Activated T-cell treated with anti-CD3 and anti-CD28 coated beads, Interleukin-2, amount 50 U/mL, for 4 hours (primary cell): ENCODE measurements at regions not wholly inside any gene's neighbourhood (a gene's known extent, or its start where the extent isn't known, plus 50 kb on each side); places are given as distances from the start of the nearest gene placed in this dataset.

ENCODE experiments used
- ATAC-seq, 2 donors: fragments of 200-7000 bp; cut with Tn5 transposase; one replicate each; pipeline ENCODE4 v1.10.0; 2021
- DNase-seq: peaks from one replicate; pipeline ENCODE4 v3.0.0-alpha.2; 2020
- H3K27me3 Mint-ChIP-seq: one replicate; pipeline ENCODE4 v1.8.0; 2021; ENCODE audit warnings: low read depth, mixed read lengths
- H3K36me3 Mint-ChIP-seq: one replicate; pipeline ENCODE4 v1.8.0; 2022; ENCODE audit warnings: mixed read lengths; ENCODE audit not compliant: insufficient read depth
- H3K4me1 Mint-ChIP-seq: one replicate; pipeline ENCODE4 v1.8.0; 2021; ENCODE audit warnings: low read depth, mixed read lengths
- H3K4me3 Mint-ChIP-seq: one replicate; pipeline ENCODE4 v1.8.0; 2021; ENCODE audit warnings: mild to moderate bottlenecking, moderate library complexity, mixed read lengths
- H3K9me3 Mint-ChIP-seq: one replicate; pipeline ENCODE4 v1.8.0; 2021; ENCODE audit warnings: mixed read lengths

GRCh38 chr9:109913461-109913810 is 133.4 kb downstream of the PALM2AKAP2 start:
- no peak for DNase-seq
- Mint-ChIP-seq H3K9me3 (no peaks in the 10 kb centered on the region), H3K4me3 (no peak overlapping the region), H3K27me3 (no peaks in the 10 kb centered on the region), H3K36me3 (no peaks in the 10 kb centered on the region), H3K4me1 (peaks cover 19% of the 10 kb centered on the region)
- no peak for ATAC-seq

- Mint-ChIP-seq H3K36me3 (no peaks in the 10 kb centered on the region), H3K9me3 (no peaks in the 10 kb centered on the region), H3K4me1 (peaks cover 26% of the 10 kb centered on the region), H3K4me3 (no peak overlapping the region), H3K27me3 (no peaks in the 10 kb centered on the region)
- ATAC-seq (no peak), DNase-seq (no peak)
Measured at GRCh38 chr9:109914280-109915027, 134.5 kb downstream of the PALM2AKAP2 start.

- H3K4me1 Mint-ChIP-seq = peaks cover 30% of the 10 kb centered on the region
- no peak for ATAC-seq
- no peaks in the 10 kb centered on the region for H3K36me3 Mint-ChIP-seq
- no peak overlapping the region for H3K4me3 Mint-ChIP-seq
- DNase-seq = no peak
- H3K9me3 Mint-ChIP-seq = no peaks in the 10 kb centered on the region
- H3K27me3 Mint-ChIP-seq = no peaks in the 10 kb centered on the region
Measured at GRCh38 chr9:109916316-109916715, 136.3 kb downstream of the PALM2AKAP2 start.

GRCh38 chr9:109918339-109919163 is 138.6 kb downstream of the PALM2AKAP2 start:
- H3K4me3 Mint-ChIP-seq = peak overlapping the region; percentile 63
- H3K36me3 Mint-ChIP-seq = no peaks in the 10 kb centered on the region
- ATAC-seq = peak; percentile 81
- H3K27me3 Mint-ChIP-seq = no peaks in the 10 kb centered on the region
- peaks cover 26% of the 10 kb centered on the region for H3K4me1 Mint-ChIP-seq
- H3K9me3 Mint-ChIP-seq = no peaks in the 10 kb centered on the region
- DNase-seq = no peak

- Mint-ChIP-seq H3K27me3 (no peaks in the 10 kb centered on the region), H3K9me3 (no peaks in the 10 kb centered on the region), H3K36me3 (no peaks in the 10 kb centered on the region), H3K4me3 (no peak overlapping the region), H3K4me1 (peaks cover 26% of the 10 kb centered on the region)
- no peak for DNase-seq
- ATAC-seq = no peak
Measured at GRCh38 chr9:109919736-109920408, 139.9 kb downstream of the PALM2AKAP2 start.

- Mint-ChIP-seq H3K4me3 (no peak overlapping the region), H3K9me3 (no peaks in the 10 kb centered on the region), H3K27me3 (peaks cover 4% of the 10 kb centered on the region), H3K36me3 (no peaks in the 10 kb centered on the region), H3K4me1 (peaks cover 20% of the 10 kb centered on the region)
- DNase-seq (no peak), ATAC-seq (no peak)
Measured at GRCh38 chr9:109922617-109923470, 142.8 kb downstream of the PALM2AKAP2 start.

GRCh38 chr9:109923471-109923760 is 143.4 kb downstream of the PALM2AKAP2 start:
- Mint-ChIP-seq H3K27me3 (peaks cover 4% of the 10 kb centered on the region), H3K9me3 (no peaks in the 10 kb centered on the region), H3K36me3 (no peaks in the 10 kb centered on the region), H3K4me3 (no peak overlapping the region), H3K4me1 (peaks cover 15% of the 10 kb centered on the region)
- ATAC-seq = no peak
- no peak for DNase-seq

GRCh38 chr9:109923806-109924205 is 143.8 kb downstream of the PALM2AKAP2 start:
- Mint-ChIP-seq H3K27me3 (peaks cover 4% of the 10 kb centered on the region), H3K9me3 (no peaks in the 10 kb centered on the region), H3K36me3 (no peaks in the 10 kb centered on the region), H3K4me3 (no peak overlapping the region), H3K4me1 (peaks cover 11% of the 10 kb centered on the region)
- ATAC-seq = no peak
- no peak for DNase-seq

GRCh38 chr9:109925799-109926198 is 145.8 kb downstream of the PALM2AKAP2 start:
- Mint-ChIP-seq H3K4me1 (peaks cover 3% of the 10 kb centered on the region), H3K4me3 (no peak overlapping the region), H3K9me3 (no peaks in the 10 kb centered on the region)

GRCh38 chr9:109926421-109926869 is 146.4 kb downstream of the PALM2AKAP2 start:
- Mint-ChIP-seq H3K36me3 (no peaks in the 10 kb centered on the region), H3K4me1 (peaks cover 3% of the 10 kb centered on the region), H3K9me3 (no peaks in the 10 kb centered on the region), H3K27me3 (peaks cover 5% of the 10 kb centered on the region), H3K4me3 (no peak overlapping the region)
- ATAC-seq (no peak), DNase-seq (no peak)

More at GRCh38 chr9:109925799-109926198, 145.8 kb downstream of the PALM2AKAP2 start:
- H3K36me3 Mint-ChIP-seq = no peaks in the 10 kb centered on the region
- ATAC-seq (no peak), DNase-seq (no peak)
- peaks cover 5% of the 10 kb centered on the region for H3K27me3 Mint-ChIP-seq

GRCh38 chr9:109931623-109932022 is 151.6 kb downstream of the PALM2AKAP2 start:
- Mint-ChIP-seq H3K27me3 (peaks cover 4% of the 10 kb centered on the region), H3K36me3 (no peaks in the 10 kb centered on the region), H3K4me3 (no peak overlapping the region), H3K9me3 (no peaks in the 10 kb centered on the region), H3K4me1 (peaks cover 15% of the 10 kb centered on the region)
- DNase-seq = no peak
- ATAC-seq = no peak

GRCh38 chr9:109934136-109934856 is 154.3 kb downstream of the PALM2AKAP2 start:
- Mint-ChIP-seq H3K36me3 (no peaks in the 10 kb centered on the region), H3K9me3 (no peaks in the 10 kb centered on the region), H3K4me1 (peaks cover 18% of the 10 kb centered on the region), H3K4me3 (no peak overlapping the region), H3K27me3 (peaks cover 1% of the 10 kb centered on the region)
- ATAC-seq (peak; percentile 60 to 64), DNase-seq (no peak)

- Mint-ChIP-seq H3K4me3 (no peak overlapping the region), H3K27me3 (peaks cover 1% of the 10 kb centered on the region), H3K9me3 (no peaks in the 10 kb centered on the region), H3K36me3 (no peaks in the 10 kb centered on the region), H3K4me1 (peaks cover 18% of the 10 kb centered on the region)
- DNase-seq (no peak), ATAC-seq (no peak)
Measured at GRCh38 chr9:109934857-109935215, 154.8 kb downstream of the PALM2AKAP2 start.
